SW480 (cell line): ENCODE measurements at regions not wholly inside any gene's neighbourhood (a gene's known extent, or its start where the extent isn't known, plus 50 kb on each side); places are given as distances from the start of the nearest gene placed in this dataset.

Source experiments
- DNase-seq: peaks from one replicate; pipeline ENCODE4 v3.0.0-alpha.2; 2016; ENCODE audit warnings: low spot score

DNA sequence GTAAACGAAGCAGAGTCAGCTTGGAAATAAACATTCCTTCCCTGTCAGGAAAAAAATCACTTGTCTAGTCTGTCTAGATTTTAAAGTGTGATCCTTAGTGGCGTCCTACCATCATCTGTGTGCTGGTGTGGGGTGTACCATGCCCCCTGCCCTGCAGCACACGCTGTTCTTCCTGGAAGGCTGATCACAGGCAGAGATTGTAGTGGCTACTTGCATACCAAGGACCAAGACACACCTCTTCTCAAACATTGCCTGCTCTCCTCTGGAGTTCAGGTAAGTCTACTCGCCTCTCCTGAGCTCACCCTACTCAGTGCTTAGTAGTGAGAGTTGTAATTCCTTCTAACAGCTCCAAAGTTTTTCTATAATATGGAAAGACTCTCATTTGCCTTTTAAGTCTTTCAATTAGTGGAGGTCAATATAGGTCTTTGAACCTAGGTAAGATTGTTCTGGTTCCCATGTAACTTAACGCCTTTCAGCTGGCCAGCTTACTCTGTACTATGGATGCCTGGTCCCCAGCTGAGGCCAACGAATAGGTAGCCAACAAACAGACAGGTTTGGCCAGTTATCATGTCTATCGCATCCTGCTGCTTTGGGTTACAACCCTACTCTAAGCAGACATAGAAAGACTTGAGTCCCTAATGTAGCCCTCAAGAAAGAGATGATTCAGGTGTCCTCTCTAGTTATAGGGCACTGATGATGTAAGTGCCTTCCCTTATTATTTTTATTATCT, 55.4 kb downstream of the XCL1 start:
- DNase-seq = no peak

DNA sequence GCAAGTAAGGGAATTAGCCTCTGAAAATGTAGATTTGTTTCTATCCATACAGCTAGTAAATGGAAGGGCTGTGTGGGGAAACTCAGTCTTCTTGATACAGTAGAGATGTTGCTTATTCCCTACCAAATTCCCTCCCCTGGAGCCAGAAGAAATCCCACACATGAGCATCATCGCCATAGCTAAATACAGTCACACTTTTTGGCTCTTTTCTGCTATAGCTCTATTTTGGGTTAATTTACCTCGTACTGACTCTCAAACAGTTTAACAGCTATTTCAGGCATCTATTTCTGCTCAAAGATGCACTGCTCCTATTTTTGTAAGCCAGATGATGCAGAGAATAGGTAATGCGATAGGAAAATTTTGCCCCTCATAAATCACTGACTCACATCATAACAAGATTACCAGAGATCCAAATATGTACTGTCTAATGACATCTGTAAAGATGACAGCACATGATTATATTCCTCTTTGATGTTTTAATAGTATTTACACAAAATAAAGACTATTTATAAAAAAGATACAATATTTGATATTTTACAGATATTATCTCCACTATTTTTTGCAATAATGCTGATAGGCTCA, 58.6 kb downstream of the XCL1 start:
- no peak for DNase-seq

GRCh38 chr1:168636200-168636599, 59.8 kb downstream of the XCL1 start:
- DNase-seq = no peak

DNA sequence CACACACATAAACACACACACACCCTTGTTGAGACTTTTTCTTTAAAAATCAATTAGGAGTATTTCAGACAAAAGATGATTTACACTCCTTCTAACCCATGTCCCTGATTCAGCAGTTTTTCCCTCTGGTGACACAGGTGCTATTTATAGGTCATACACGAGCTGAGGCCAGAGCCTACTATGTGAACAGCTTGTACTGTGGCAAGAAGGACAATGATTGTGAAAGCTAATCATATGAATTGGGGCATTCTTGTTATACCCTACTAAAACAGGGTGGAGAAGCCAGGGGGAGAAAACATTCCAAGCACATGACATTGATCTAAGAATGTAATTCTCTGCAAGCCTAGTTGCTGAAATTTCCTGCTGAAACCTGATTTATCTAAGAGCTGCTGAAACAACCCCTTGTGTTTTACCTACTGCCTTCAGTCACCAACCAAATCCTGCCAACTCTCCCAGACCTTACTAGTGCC, 60.3 kb downstream of the XCL1 start:
- no peak for DNase-seq

GRCh38 chr1:168637350-168637991, 61.1 kb downstream of the XCL1 start:
- peak; percentile 30 for DNase-seq

DNA sequence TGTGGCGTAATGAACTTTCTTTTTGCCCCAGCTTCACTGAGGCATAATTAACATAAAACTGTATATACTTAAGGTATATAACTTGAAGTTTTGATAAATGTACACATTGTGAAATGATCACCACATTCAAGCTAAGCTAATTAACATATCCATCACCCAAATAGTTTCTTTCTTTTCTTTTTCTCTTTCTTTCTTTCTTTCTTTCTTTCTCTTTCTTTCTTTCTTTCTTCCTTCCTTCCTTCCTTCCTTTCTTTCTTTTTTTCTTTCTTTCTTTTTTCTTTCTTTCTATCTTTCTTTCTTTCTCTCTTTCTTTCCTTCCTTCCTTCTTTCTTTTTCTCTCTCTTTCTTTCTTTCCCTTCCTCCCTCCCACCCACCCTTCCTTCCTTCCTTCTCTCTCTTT, 62.5 kb downstream of the XCL1 start:
- no peak for DNase-seq

- no peak for DNase-seq
These were observed 63.8 kb downstream of the XCL1 start for GRCh38 chr1:168640182-168640581.

GRCh38 chr1:168640836-168641235, 64.4 kb downstream of the XCL1 start:
- no peak for DNase-seq

DNA sequence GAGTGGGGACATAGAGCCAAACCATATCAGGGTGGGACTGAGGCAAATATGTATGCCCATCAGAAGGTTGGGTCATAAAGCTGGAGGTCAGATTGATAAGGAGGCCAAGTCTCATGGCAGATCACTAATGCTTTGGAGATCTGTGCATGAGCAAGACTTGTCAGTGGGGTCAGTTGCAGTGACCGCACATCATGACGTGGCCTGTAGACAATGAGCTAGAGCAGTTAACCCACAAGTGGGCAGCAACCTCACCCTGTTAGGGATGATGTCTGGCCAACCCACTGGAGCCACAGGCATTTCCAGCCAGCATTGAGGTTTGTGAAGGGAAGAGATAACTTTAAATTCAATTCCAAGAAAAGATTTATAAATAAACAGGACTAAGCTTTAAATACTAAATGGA, 66.7 kb downstream of the XCL1 start:
- no peak for DNase-seq
